GM19328 (cell line): ENCODE measurements at regions not wholly inside any gene's neighbourhood (a gene's known extent, or its start where the extent isn't known, plus 50 kb on each side); places are given as distances from the start of the nearest gene placed in this dataset.
"Not testable (repeated sequence)": the region's sequence is repeated elsewhere in the genome, so short reads cannot be mapped to it uniquely, and the experiment has no call there.

Experiments used
- ATAC-seq: cut with Tn5 transposase; IDR thresholded peaks from one replicate; pipeline ENCODE4 v1.9.1; 2021; ENCODE audit warnings: mild to moderate bottlenecking, moderate library complexity; ENCODE audit not compliant: unreplicated experiment

- ATAC-seq: no peak
Observed at GRCh38 chr1:157410457-157410856, 141.9 kb downstream of the FCRL5 start.

- no peak for ATAC-seq
Observed at GRCh38 chr1:157409927-157410326, 142.4 kb downstream of the FCRL5 start.

- no peak for ATAC-seq
Observed at GRCh38 chr1:157407917-157408525, 144.3 kb downstream of the FCRL5 start.

GRCh38 chr1:157407367-157407766 is 144.9 kb downstream of the FCRL5 start:
- no peak for ATAC-seq

- ATAC-seq: no peak
Observed at GRCh38 chr1:157405662-157406061, 146.7 kb downstream of the FCRL5 start.

- ATAC-seq: no peak
Observed at GRCh38 chr1:157404614-157405013, 147.7 kb downstream of the FCRL5 start.

GRCh38 chr1:157404063-157404501 is 148.2 kb downstream of the FCRL5 start:
- ATAC-seq: peak; percentile 23

GRCh38 chr1:157403608-157404007 is 148.7 kb downstream of the FCRL5 start:
- ATAC-seq: peak; percentile 21

- ATAC-seq: peak; percentile 69
Observed at GRCh38 chr1:157403203-157403602, 149.1 kb downstream of the FCRL5 start.

GRCh38 chr1:157400766-157401165 is 151.5 kb downstream of the FCRL5 start:
- ATAC-seq: no peak

GRCh38 chr1:157399984-157400382 is 152.3 kb downstream of the FCRL5 start:
- ATAC-seq: no peak

GRCh38 chr1:157399343-157399983 is 152.9 kb downstream of the FCRL5 start:
- no peak for ATAC-seq

- ATAC-seq: no peak
Observed at GRCh38 chr1:157390651-157391050, 161.7 kb downstream of the FCRL5 start.

- ATAC-seq: no peak
Observed at GRCh38 chr1:157388057-157388456, 164.3 kb downstream of the FCRL5 start.

- ATAC-seq: no peak
Observed at GRCh38 chr1:157384258-157384657, 168.1 kb downstream of the FCRL5 start.

GRCh38 chr1:157382351-157382750 is 170.0 kb downstream of the FCRL5 start:
- ATAC-seq: no peak

- no peak for ATAC-seq
Observed at GRCh38 chr1:157380523-157380922, 171.8 kb downstream of the FCRL5 start.

GRCh38 chr1:157377280-157377713 is 175.0 kb downstream of the FCRL5 start:
- not testable (repeated sequence) for ATAC-seq

GRCh38 chr1:157376681-157377080 is 175.6 kb downstream of the FCRL5 start:
- ATAC-seq: no peak

GRCh38 chr1:157372311-157372710 is 180.0 kb downstream of the FCRL5 start:
- not testable (repeated sequence) for ATAC-seq

- no peak for ATAC-seq
Observed at GRCh38 chr1:157371826-157372225, 180.5 kb downstream of the FCRL5 start.

- ATAC-seq: no peak
Observed at GRCh38 chr1:157371221-157371620, 181.1 kb downstream of the FCRL5 start.

GRCh38 chr1:157370698-157371097 is 181.6 kb downstream of the FCRL5 start:
- ATAC-seq: no peak
